GM11168 (cell line): ENCODE measurements at regions not wholly inside any gene's neighbourhood (a gene's known extent, or its start where the extent isn't known, plus 50 kb on each side); places are given as distances from the start of the nearest gene placed in this dataset.

Source experiments
- in situ Hi-C: fragments of 300-500 bp; cut with MboI; formaldehyde crosslinking; loops from one replicate; pipeline ENCODE4 v1.12.0; 2022; ENCODE audit warnings: low sequenced_read_pairs; ENCODE audit not compliant: unreplicated experiment

GRCh38 chr2:121101093-121101715 is 183.8 kb downstream of the TFCP2L1 start:
- in situ Hi-C loops, result no loop called here

- in situ Hi-C loops, result no loop called here
These were observed 182.1 kb downstream of the TFCP2L1 start for GRCh38 chr2:121102941-121103340.

GRCh38 chr2:121103960-121104359 is 181.0 kb downstream of the TFCP2L1 start:
- in situ Hi-C loops, result no loop called here

GRCh38 chr2:121104721-121105141 is 180.3 kb downstream of the TFCP2L1 start:
- in situ Hi-C loops, result no loop called here

GRCh38 chr2:121110924-121111323 is 174.1 kb downstream of the TFCP2L1 start:
- in situ Hi-C loops, result no loop called here

- in situ Hi-C loops, result no loop called here
These were observed 166.1 kb downstream of the TFCP2L1 start for GRCh38 chr2:121118951-121119350.

- in situ Hi-C loops, result no loop called here
These were observed 164.6 kb downstream of the TFCP2L1 start for GRCh38 chr2:121120411-121120810.

- in situ Hi-C loops, result no loop called here
These were observed 164.0 kb downstream of the TFCP2L1 start for GRCh38 chr2:121120991-121121390.

- in situ Hi-C loops, result no loop called here
These were observed 163.3 kb downstream of the TFCP2L1 start for GRCh38 chr2:121121661-121122060.

- in situ Hi-C loops, result no loop called here
These were observed 161.7 kb downstream of the TFCP2L1 start for GRCh38 chr2:121123268-121123667.

- in situ Hi-C loops, result no loop called here
These were observed 160.7 kb downstream of the TFCP2L1 start for GRCh38 chr2:121124330-121124729.

GRCh38 chr2:121125350-121125749 is 159.7 kb downstream of the TFCP2L1 start:
- in situ Hi-C loops, result no loop called here

- in situ Hi-C loops, result no loop called here
These were observed 156.0 kb downstream of the TFCP2L1 start for GRCh38 chr2:121128741-121129659.

GRCh38 chr2:121129692-121130091 is 155.3 kb downstream of the TFCP2L1 start:
- in situ Hi-C loops, result no loop called here

- in situ Hi-C loops, result no loop called here
These were observed 154.6 kb downstream of the TFCP2L1 start for GRCh38 chr2:121130301-121130850.

GRCh38 chr2:121131375-121131774 is 153.6 kb downstream of the TFCP2L1 start:
- in situ Hi-C loops, result no loop called here

- in situ Hi-C loops, result no loop called here
These were observed 152.8 kb downstream of the TFCP2L1 start for GRCh38 chr2:121132054-121132761.

- in situ Hi-C loops, result no loop called here
These were observed 152.3 kb downstream of the TFCP2L1 start for GRCh38 chr2:121132762-121133107.

GRCh38 chr2:121133551-121134319 is 151.3 kb downstream of the TFCP2L1 start:
- in situ Hi-C loops, result no loop called here

- in situ Hi-C loops, result no loop called here
These were observed 150.3 kb downstream of the TFCP2L1 start for GRCh38 chr2:121134728-121135127.
